ENCODE measurements at regions not wholly inside any gene's neighbourhood (a gene's known extent, or its start where the extent isn't known, plus 50 kb on each side); places are given as distances from the start of the nearest gene placed in this dataset.

GRCh38 chr3:18010001-18010400 is 267.6 kb upstream of the TBC1D5 start:
- DNase-seq (ENCODE audit: low spot score in 2 of 2) (no peak), FAIRE-seq (no peak)

- FAIRE-seq (no peak), DNase-seq (ENCODE audit: low spot score in 2 of 2) (no peak)
These were observed 266.4 kb upstream of the TBC1D5 start for GRCh38 chr3:18008706-18009368.

- FAIRE-seq (no peak), DNase-seq (ENCODE audit: low spot score in 2 of 2) (no peak)
These were observed 265.5 kb upstream of the TBC1D5 start for GRCh38 chr3:18007980-18008379.

- DNase-seq (ENCODE audit: low spot score in 2 of 2) (no peak), FAIRE-seq (no peak)
These were observed 253.3 kb upstream of the TBC1D5 start for GRCh38 chr3:17995769-17996168.

GRCh38 chr3:17994167-17994566 is 251.7 kb upstream of the TBC1D5 start:
- FAIRE-seq: no peak
- DNase-seq (ENCODE audit: low spot score in 2 of 2): no peak

GRCh38 chr3:17990390-17990789 is 248.0 kb upstream of the TBC1D5 start:
- FAIRE-seq (no peak), DNase-seq (ENCODE audit: low spot score in 2 of 2) (no peak)

- no peak for DNase-seq (ENCODE audit: low spot score in 2 of 2)
- no peak for FAIRE-seq
These were observed 244.0 kb upstream of the TBC1D5 start for GRCh38 chr3:17986348-17986816.

GRCh38 chr3:17985658-17986347 is 243.4 kb upstream of the TBC1D5 start:
- FAIRE-seq (no peak), DNase-seq (ENCODE audit: low spot score in 2 of 2) (no peak)

- FAIRE-seq: no peak
These were observed 240.7 kb upstream of the TBC1D5 start for GRCh38 chr3:17983106-17983505.

GRCh38 chr3:17982211-17982880 is 239.9 kb upstream of the TBC1D5 start:
- DNase-seq (ENCODE audit: low spot score in 2 of 2) (no peak), FAIRE-seq (no peak)

More at GRCh38 chr3:17983106-17983505, 240.7 kb upstream of the TBC1D5 start:
- no peak for DNase-seq (ENCODE audit: low spot score in 2 of 2)

GRCh38 chr3:17980863-17981262 is 238.4 kb upstream of the TBC1D5 start:
- no peak for FAIRE-seq
- DNase-seq (ENCODE audit: low spot score in 2 of 2): no peak

GRCh38 chr3:17979911-17980310 is 237.5 kb upstream of the TBC1D5 start:
- FAIRE-seq (no peak), DNase-seq (ENCODE audit: low spot score in 2 of 2) (no peak)

- no peak for FAIRE-seq
- DNase-seq (ENCODE audit: low spot score in 2 of 2): no peak
These were observed 236.8 kb upstream of the TBC1D5 start for GRCh38 chr3:17979252-17979651.

- FAIRE-seq: no peak
- DNase-seq (ENCODE audit: low spot score in 2 of 2): no peak
These were observed 231.9 kb upstream of the TBC1D5 start for GRCh38 chr3:17974206-17974841.

- FAIRE-seq (no peak), DNase-seq (ENCODE audit: low spot score in 2 of 2) (no peak)
These were observed 230.8 kb upstream of the TBC1D5 start for GRCh38 chr3:17972959-17973906.

GRCh38 chr3:17972476-17972875 is 230.0 kb upstream of the TBC1D5 start:
- no peak for DNase-seq (ENCODE audit: low spot score in 2 of 2)
- FAIRE-seq: no peak

GRCh38 chr3:17972030-17972429 is 229.6 kb upstream of the TBC1D5 start:
- no peak for FAIRE-seq
- no peak for DNase-seq (ENCODE audit: low spot score in 2 of 2)

- no peak for DNase-seq (ENCODE audit: low spot score in 2 of 2)
- no peak for FAIRE-seq
These were observed 227.6 kb upstream of the TBC1D5 start for GRCh38 chr3:17969985-17970568.

- no peak for FAIRE-seq
- DNase-seq (ENCODE audit: low spot score in 2 of 2): no peak
These were observed 226.8 kb upstream of the TBC1D5 start for GRCh38 chr3:17969244-17969643.

Data from frontal cortex (tissue), 3 donors.